HEK293T (cell line): ENCODE measurements at regions not wholly inside any gene's neighbourhood (a gene's known extent, or its start where the extent isn't known, plus 50 kb on each side); places are given as distances from the start of the nearest gene placed in this dataset.

Experiments used
- BHLHE40 ChIP-seq: fragments of 450-650 bp; IDR thresholded peaks from 2 replicates; pipeline ENCODE4 v1.6.1; 2016; ENCODE audit warnings: mild to moderate bottlenecking, moderate library complexity, borderline replicate concordance
- FOXM1 ChIP-seq: fragments of 450-650 bp; IDR thresholded peaks from 2 replicates; pipeline ENCODE4 v1.6.1; 2017; ENCODE audit warnings: mild to moderate bottlenecking, borderline replicate concordance
- HDGF ChIP-seq: fragments of 450-650 bp; IDR thresholded peaks from 2 replicates; pipeline ENCODE4 v1.6.1; 2017; ENCODE audit warnings: antibody characterized with exemption, borderline replicate concordance
- NFRKB ChIP-seq: fragments of 450-650 bp; IDR thresholded peaks from 2 replicates; pipeline ENCODE4 v1.6.1; 2016; ENCODE audit warnings: mild to moderate bottlenecking, moderate library complexity
- SP1 ChIP-seq: fragments of 450-650 bp; IDR thresholded peaks from 2 replicates; pipeline ENCODE4 v1.6.1; 2017
- TARDBP ChIP-seq: fragments of 450-650 bp; IDR thresholded peaks from 2 replicates; pipeline ENCODE4 v1.6.1; 2016

DNA sequence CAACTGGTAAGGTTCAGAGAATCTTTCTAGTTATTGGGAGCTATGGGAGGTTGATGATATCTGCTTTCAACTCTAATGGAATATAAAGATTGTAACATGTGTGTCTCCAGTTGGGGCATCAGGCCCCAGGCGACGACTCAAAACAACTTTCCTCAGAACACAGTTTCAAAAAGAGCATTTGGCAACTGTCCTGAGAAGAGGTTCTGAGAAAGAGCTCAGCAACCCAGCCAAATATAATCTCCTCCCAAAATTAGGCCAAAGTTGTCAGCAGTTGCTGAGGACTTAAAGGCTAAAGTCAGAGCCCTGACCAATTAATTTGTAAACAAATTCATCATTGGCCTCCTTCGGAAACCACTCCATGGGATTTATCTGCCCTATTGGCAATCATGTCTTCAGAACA lies 251.1 kb upstream of the NFE2L3 start:
- TF ChIP-seq FOXM1 (no peak), SP1 (no peak), TARDBP (no peak), NFRKB (no peak), BHLHE40 (no peak), HDGF (no peak)
